ENCODE measurements at regions not wholly inside any gene's neighbourhood (a gene's known extent, or its start where the extent isn't known, plus 50 kb on each side); places are given as distances from the start of the nearest gene placed in this dataset.

DNA sequence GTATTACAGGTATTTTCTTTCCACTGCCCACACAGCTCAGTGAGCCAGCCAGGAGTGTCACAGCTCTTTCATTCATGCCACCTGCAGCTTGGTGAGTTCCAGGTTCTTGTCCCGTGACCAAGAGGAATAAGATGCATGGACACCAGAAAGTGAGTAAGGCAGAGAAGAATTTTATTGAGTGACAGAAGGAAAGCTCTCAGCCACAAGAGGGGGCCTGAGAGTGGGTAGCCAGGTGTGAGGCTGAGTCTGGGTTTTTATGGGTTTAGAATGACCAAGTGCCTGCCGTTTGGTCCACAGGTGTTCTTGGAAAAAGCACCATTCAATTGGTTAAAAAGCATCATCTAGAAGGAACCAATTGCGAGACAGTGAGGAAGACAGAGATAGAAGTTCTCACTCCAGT is 1097.1 kb upstream of the SLC39A10 start:
- Histone ChIP-seq H3K4me3 (no peak overlapping the region), H3K36me3 (no peaks in the 10 kb centered on the region), H3K27me3 (no peaks in the 10 kb centered on the region), H3K9me3 (no peaks in the 10 kb centered on the region), H3K27ac (no peak overlapping the region), H3K4me1 (no peaks in the 10 kb centered on the region)
- WGBS: 91% methylated on average over 3 of the region's 3 CpGs
- TF ChIP-seq, protein P1, sequence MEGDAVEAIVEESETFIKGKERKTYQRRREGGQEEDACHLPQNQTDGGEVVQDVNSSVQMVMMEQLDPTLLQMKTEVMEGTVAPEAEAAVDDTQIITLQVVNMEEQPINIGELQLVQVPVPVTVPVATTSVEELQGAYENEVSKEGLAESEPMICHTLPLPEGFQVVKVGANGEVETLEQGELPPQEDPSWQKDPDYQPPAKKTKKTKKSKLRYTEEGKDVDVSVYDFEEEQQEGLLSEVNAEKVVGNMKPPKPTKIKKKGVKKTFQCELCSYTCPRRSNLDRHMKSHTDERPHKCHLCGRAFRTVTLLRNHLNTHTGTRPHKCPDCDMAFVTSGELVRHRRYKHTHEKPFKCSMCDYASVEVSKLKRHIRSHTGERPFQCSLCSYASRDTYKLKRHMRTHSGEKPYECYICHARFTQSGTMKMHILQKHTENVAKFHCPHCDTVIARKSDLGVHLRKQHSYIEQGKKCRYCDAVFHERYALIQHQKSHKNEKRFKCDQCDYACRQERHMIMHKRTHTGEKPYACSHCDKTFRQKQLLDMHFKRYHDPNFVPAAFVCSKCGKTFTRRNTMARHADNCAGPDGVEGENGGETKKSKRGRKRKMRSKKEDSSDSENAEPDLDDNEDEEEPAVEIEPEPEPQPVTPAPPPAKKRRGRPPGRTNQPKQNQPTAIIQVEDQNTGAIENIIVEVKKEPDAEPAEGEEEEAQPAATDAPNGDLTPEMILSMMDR (IDR thresholded peaks at IDR 0.05): no peak
- TF ChIP-seq EP300 (IDR thresholded peaks at IDR 0.05) (no peak), POLR2AphosphoS5 (IDR thresholded peaks at IDR 0.05) (no peak), POLR2A (IDR thresholded peaks at IDR 0.05) (no peak)
- DNase-seq (ENCODE audit: low spot score in 2 of 2): no peak

GRCh38 chr2:194559523-194559922 is 1097.5 kb upstream of the SLC39A10 start:
- H3K27me3 ChIP-seq: no peaks in the 10 kb centered on the region
- no peaks in the 10 kb centered on the region for H3K36me3 ChIP-seq
- no peak overlapping the region for H3K27ac ChIP-seq
- H3K4me1 ChIP-seq: no peaks in the 10 kb centered on the region
- 77% methylated on average over 5 of the region's 5 CpGs for WGBS
- H3K4me3 ChIP-seq: no peak overlapping the region
- H3K9me3 ChIP-seq: no peaks in the 10 kb centered on the region
- TF ChIP-seq, protein P1 (IDR thresholded peaks at IDR 0.05): no peak
- TF ChIP-seq POLR2A (IDR thresholded peaks at IDR 0.05) (no peak), EP300 (IDR thresholded peaks at IDR 0.05) (no peak), POLR2AphosphoS5 (IDR thresholded peaks at IDR 0.05) (no peak)
- DNase-seq (ENCODE audit: low spot score in 2 of 2): no peak

DNA sequence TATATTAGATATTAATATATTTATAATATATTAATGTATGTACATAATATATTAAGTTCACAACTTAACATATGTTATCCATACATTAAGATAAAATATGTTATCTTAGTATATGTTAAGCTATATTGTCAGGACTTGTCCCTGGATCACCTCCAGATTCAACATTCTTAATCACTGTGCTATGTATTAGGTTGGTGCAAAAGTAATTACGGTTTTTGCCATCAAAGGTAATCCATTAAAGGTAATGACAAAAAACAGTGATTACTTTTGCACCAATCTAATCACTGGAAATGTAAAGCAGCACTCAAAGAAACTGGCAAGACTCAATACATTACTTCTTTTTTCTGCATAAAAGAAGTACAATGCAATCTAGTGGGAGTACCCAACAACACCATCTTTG is 1099.0 kb upstream of the SLC39A10 start:
- TF ChIP-seq, protein P1 (IDR thresholded peaks at IDR 0.05): no peak
- TF ChIP-seq POLR2AphosphoS5 (IDR thresholded peaks at IDR 0.05) (no peak), EP300 (IDR thresholded peaks at IDR 0.05) (no peak)
- no peak for DNase-seq (ENCODE audit: low spot score in 2 of 2)

DNA sequence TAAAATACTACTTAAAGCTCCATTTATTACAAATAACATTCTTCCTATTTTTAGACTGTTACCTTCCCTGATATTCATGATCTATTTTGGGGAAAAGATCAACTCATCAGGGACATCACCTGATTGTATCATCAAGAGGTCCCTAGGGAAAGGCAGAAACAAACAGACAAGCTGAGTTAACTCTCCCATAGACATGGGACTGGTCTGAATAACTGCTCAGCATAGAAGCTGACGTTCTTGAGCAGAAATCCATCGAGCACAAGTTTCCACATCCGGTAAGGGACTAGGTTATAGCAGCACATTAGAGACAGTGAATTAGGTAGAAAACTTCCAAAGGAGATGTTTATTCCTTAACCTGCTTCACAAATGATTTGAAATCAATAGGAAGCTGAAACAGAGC is 1100.4 kb upstream of the SLC39A10 start:
- 84% methylated on average over 3 of the region's 3 CpGs for WGBS
- no peaks in the 10 kb centered on the region for H3K9me3 ChIP-seq
- H3K27ac ChIP-seq: no peak overlapping the region
- no peaks in the 10 kb centered on the region for H3K36me3 ChIP-seq
- no peak for DNase-seq (ENCODE audit: low spot score in 2 of 2)
- TF ChIP-seq POLR2AphosphoS5 (IDR thresholded peaks at IDR 0.05): no peak
- TF ChIP-seq, protein P1 (IDR thresholded peaks at IDR 0.05): no peak
- no peak for TF ChIP-seq EP300 (IDR thresholded peaks at IDR 0.05)
- no peak for TF ChIP-seq POLR2A (IDR thresholded peaks at IDR 0.05)
- no peaks in the 10 kb centered on the region for H3K27me3 ChIP-seq
- H3K4me3 ChIP-seq: no peak overlapping the region
- no peaks in the 10 kb centered on the region for H3K4me1 ChIP-seq

More for the DNA sequence above, 1099.0 kb upstream of the SLC39A10 start:
- no peaks in the 10 kb centered on the region for H3K9me3 ChIP-seq
- WGBS: 53% methylated on average over 1 of the region's 1 CpG
- no peaks in the 10 kb centered on the region for H3K36me3 ChIP-seq
- H3K27me3 ChIP-seq: no peaks in the 10 kb centered on the region
- no peaks in the 10 kb centered on the region for H3K4me1 ChIP-seq
- H3K4me3 ChIP-seq: no peak overlapping the region
- no peak overlapping the region for H3K27ac ChIP-seq

GRCh38 chr2:194553980-194554379 is 1103.0 kb upstream of the SLC39A10 start:
- Histone ChIP-seq H3K9me3 (no peaks in the 10 kb centered on the region), H3K4me1 (no peaks in the 10 kb centered on the region), H3K27me3 (no peaks in the 10 kb centered on the region), H3K27ac (no peak overlapping the region), H3K36me3 (no peaks in the 10 kb centered on the region), H3K4me3 (no peak overlapping the region)
- DNase-seq (ENCODE audit: low spot score in 2 of 2): no peak
- TF ChIP-seq POLR2AphosphoS5 (IDR thresholded peaks at IDR 0.05) (no peak), POLR2A (IDR thresholded peaks at IDR 0.05) (no peak), EP300 (IDR thresholded peaks at IDR 0.05) (no peak)
- TF ChIP-seq, protein P1 (IDR thresholded peaks at IDR 0.05): no peak
- WGBS: 90% methylated on average over 4 of the region's 4 CpGs

All from suprapubic skin (tissue), 4 donors.